GM12878 (cell line): ENCODE measurements at regions not wholly inside any gene's neighbourhood (a gene's known extent, or its start where the extent isn't known, plus 50 kb on each side); places are given as distances from the start of the nearest gene placed in this dataset.

Experiments
- ATAC-seq: fragments of 200-7000 bp; cut with Tn5 transposase; 3 replicates; pipeline ENCODE4 v1.9.1; 2020; ENCODE audit warnings: mild to moderate bottlenecking, moderate library complexity
- BruUV-seq: library from RNA; stranded (reverse); fragments of 400-500 nt; replicated peaks from 2 replicates; lab custom pipeline; 2021; lab: Mats Ljungman, UMichigan
- CTCF ChIA-PET: fragments of 300-600 bp; sonication (Branson Sonifier 250); formaldehyde crosslinking; extraction: SDS; loops from one replicate; lab custom pipeline; 2021; ENCODE audit warnings: inconsistent platforms; lab: Yijun Ruan, JAX
- POLR2A ChIA-PET: fragments of 350-600 bp; formaldehyde crosslinking; extraction: SDS; loops from one replicate; lab custom pipeline; 2021; ENCODE audit warnings: inconsistent platforms; lab: Charles Lee
- RAD21 ChIA-PET: fragments of 300-600 bp; sonication (Branson Sonifier 250); formaldehyde crosslinking; loops from one replicate; lab custom pipeline; 2023; ENCODE audit warnings: antibody characterized with exemption; ENCODE audit not compliant: unreplicated experiment; lab: Charles Lee
- SMC1A ChIA-PET: fragments of 300-600 bp; sonication (Branson Sonifier 250); formaldehyde crosslinking; loops from one replicate; lab custom pipeline; 2023; ENCODE audit not compliant: unreplicated experiment, uncharacterized antibody; lab: Charles Lee
- DNase-seq: peaks from one replicate; pipeline ENCODE4 v3.0.0-alpha.2; 2011; ENCODE audit warnings: low read depth, low spot score
- FAIRE-seq: peaks from 3 replicates; lab custom pipeline; 2011; peaks lifted over from hg19 to GRCh38; lab: Jason Lieb, UNC
- H2AFZ ChIP-seq: 2 replicates; pipeline ENCODE4 v1.6.0; 2011; ENCODE audit warnings: low read depth, low read length, control low read depth; ENCODE audit not compliant: control insufficient read depth
- H3K27ac ChIP-seq: 2 replicates; pipeline ENCODE4 v1.5.1; 2011; ENCODE audit warnings: control low read depth; ENCODE audit not compliant: control insufficient read depth, insufficient read depth
- H3K27me3 ChIP-seq, 2 experiments: replicated peaks in 1 of 2; 2 replicates each; pipeline versions ENCODE4 v1.6.0 to v1.6.1; 2011; ENCODE audit warnings: low read length in 1 of 2; ENCODE audit not compliant: control insufficient read depth in 2 of 2, insufficient read depth in 2 of 2
- H3K36me3 ChIP-seq, 2 experiments: 2 replicates each; pipeline ENCODE4 v1.5.1; 2011; ENCODE audit warnings: low read length in 1 of 2; ENCODE audit not compliant: control insufficient read depth in 2 of 2, insufficient read depth in 2 of 2
- H3K4me1 ChIP-seq: 2 replicates; pipeline ENCODE4 v1.6.1; 2011; ENCODE audit warnings: mild to moderate bottlenecking, low read length, moderate library complexity, mixed read lengths; ENCODE audit not compliant: control insufficient read depth, insufficient read depth
- H3K4me2 ChIP-seq: 2 replicates; pipeline ENCODE4 v1.6.0; 2011; ENCODE audit warnings: control low read depth; ENCODE audit not compliant: control insufficient read depth, insufficient read depth
- H3K4me3 ChIP-seq: fragments of 200-600 bp; sonication (generic); 2 replicates; pipeline ENCODE4 v1.5.1; 2016
- H3K79me2 ChIP-seq: 2 replicates; pipeline ENCODE4 v1.6.0; 2011; ENCODE audit warnings: low read length; ENCODE audit not compliant: control insufficient read depth, insufficient read depth
- H3K9ac ChIP-seq: 2 replicates; pipeline ENCODE4 v1.8.0; 2011; ENCODE audit warnings: low read length, control low read depth, mixed read lengths; ENCODE audit not compliant: control insufficient read depth, insufficient read depth
- H3K9me3 ChIP-seq: replicated peaks from 3 replicates; pipeline ENCODE4 v1.5.1; 2011; ENCODE audit warnings: mild to moderate bottlenecking, low read length; ENCODE audit not compliant: control insufficient read depth, insufficient read depth
- H4K20me1 ChIP-seq: 2 replicates; pipeline ENCODE4 v1.6.0; 2011; ENCODE audit not compliant: control insufficient read depth, insufficient read depth
- ASH2L ChIP-seq: fragments of 300-600, 200-600 bp; sonication (generic); IDR thresholded peaks from 2 replicates; pipeline ENCODE4 v1.6.1; 2017; ENCODE audit warnings: low read depth, mild to moderate bottlenecking, borderline replicate concordance
- CUX1 ChIP-seq: IDR thresholded peaks from 2 replicates; pipeline ENCODE4 v1.6.1; 2012; ENCODE audit warnings: improper control_type of control experiment, low read depth, low read length; ENCODE audit not compliant: insufficient replicate concordance
- DPF2 ChIP-seq: fragments of 450-650 bp; IDR thresholded peaks from 2 replicates; pipeline ENCODE4 v1.6.1; 2017; ENCODE audit warnings: mild to moderate bottlenecking
- ESRRA ChIP-seq: IDR thresholded peaks from 2 replicates; pipeline ENCODE4 v1.6.1; 2012; ENCODE audit warnings: mild to moderate bottlenecking, low read length, improper control_type of control experiment
- EZH2 ChIP-seq: IDR thresholded peaks from 2 replicates; pipeline ENCODE4 v1.6.1; 2012; ENCODE audit warnings: low read depth, mild to moderate bottlenecking, control low read depth, inconsistent platforms, low read length, borderline replicate concordance; ENCODE audit not compliant: control insufficient read depth
- IKZF2 ChIP-seq, 2 experiments: fragments of 450-650 bp; IDR thresholded peaks; 2 replicates each; pipeline ENCODE4 v1.6.1; 2017; ENCODE audit warnings: mild to moderate bottlenecking in 2 of 2, moderate library complexity in 2 of 2
- JUND ChIP-seq: IDR thresholded peaks from 2 replicates; pipeline ENCODE4 v1.6.1; 2012; ENCODE audit warnings: low read depth, mild to moderate bottlenecking, low read length, improper control_type of control experiment, moderate library complexity
- NR2F1 ChIP-seq: fragments of 450-650 bp; conservative IDR thresholded peaks from 2 replicates; pipeline ENCODE4 v1.6.1; 2017; ENCODE audit warnings: mild to moderate bottlenecking
- NRF1 ChIP-seq: conservative IDR thresholded peaks from 2 replicates; pipeline ENCODE4 v1.6.1; 2011; ENCODE audit warnings: mild to moderate bottlenecking, low read depth, low read length, improper control_type of control experiment
- POLR2AphosphoS2 ChIP-seq: IDR thresholded peaks from 2 replicates; pipeline ENCODE4 v1.6.1; 2011; ENCODE audit warnings: low read depth, mild to moderate bottlenecking, low read length, improper control_type of control experiment, moderate library complexity
- PRDM15 ChIP-seq: fragments of 450-650 bp; formaldehyde crosslinking; IDR thresholded peaks from 2 replicates; pipeline ENCODE4 v1.4.0; 2020; ENCODE audit warnings: mild to moderate bottlenecking, moderate library complexity
- RBBP5 ChIP-seq: fragments of 200-600 bp; sonication (generic); conservative IDR thresholded peaks from 2 replicates; pipeline ENCODE4 v1.6.1; 2016
- RELB ChIP-seq: fragments of 450-650 bp; IDR thresholded peaks from 2 replicates; pipeline ENCODE4 v1.6.1; 2017; ENCODE audit warnings: low read depth, mild to moderate bottlenecking, moderate library complexity
- SMAD1 ChIP-seq: fragments of 450-650 bp; IDR thresholded peaks from 2 replicates; pipeline ENCODE4 v1.6.1; 2018; ENCODE audit warnings: mild to moderate bottlenecking, low read depth; ENCODE audit not compliant: partially characterized antibody
- in situ Hi-C: fragments of 300-500 bp; cut with MboI; formaldehyde crosslinking; loops from 9 replicates; pipeline ENCODE4 v1.14.3; 2018; ENCODE audit warnings: mixed read lengths
- intact Hi-C: fragments of 100-400 bp; cut with micrococcal nuclease; formaldehyde crosslinking; loops from one replicate; pipeline ENCODE4 v1.14.2; 2022; ENCODE audit not compliant: unreplicated experiment

GRCh38 chr15:55005679-55006078 is 191.1 kb downstream of the RSL24D1 start:
- no peak for ATAC-seq
- in situ Hi-C loops = no loop called here
- BruUV-seq = no TSS peak
- no peak overlapping the region for H3K4me2 ChIP-seq
- TF ChIP-seq POLR2AphosphoS2 (no peak), ASH2L (no peak), CUX1 (no peak), NR2F1 (no peak), SMAD1 (no peak), JUND (no peak), RELB (no peak), IKZF2 (IDR thresholded peaks at IDR 0.05) (no peak), NRF1 (no peak), RBBP5 (no peak), ESRRA (no peak), PRDM15 (CRISPR knock-in tag) (no peak), DPF2 (no peak), EZH2 (no peak)
- TF ChIP-seq, all 136 proteins: peak for 0
- no peaks in the 10 kb centered on the region for H3K36me3 ChIP-seq
- H3K27ac ChIP-seq = no peak overlapping the region
- DNase-seq (no peak), FAIRE-seq (no peak)
- H3K27me3 ChIP-seq = no peaks in the 10 kb centered on the region
- H3K9me3 ChIP-seq = no peaks in the 10 kb centered on the region
- ChIA-PET CTCF (no interaction called here), RAD21 (no interaction called here), SMC1A (interaction anchor here (0.6 kb wide), 1 partner anchor 248 kb away, joined by 3 read pairs; no protein-coding TSS in a partner anchor), POLR2A (no interaction called here)
- no peaks in the 10 kb centered on the region for H3K79me2 ChIP-seq
- no peaks in the 10 kb centered on the region for H3K4me1 ChIP-seq
- intact Hi-C loops = no loop called here
- no peak overlapping the region for H3K4me3 ChIP-seq
- no peak overlapping the region for H2AFZ ChIP-seq
- no peak overlapping the region for H3K9ac ChIP-seq
- no peaks in the 10 kb centered on the region for H4K20me1 ChIP-seq
